HCT116 (cell line): ENCODE measurements at regions not wholly inside any gene's neighbourhood (a gene's known extent, or its start where the extent isn't known, plus 50 kb on each side); places are given as distances from the start of the nearest gene placed in this dataset.

Source experiments
- ATAC-seq: fragments of 200-7000 bp; cut with Tn5 transposase; 2 replicates; pipeline ENCODE4 v1.9.1; 2020; ENCODE audit warnings: mild to moderate bottlenecking, moderate library complexity
- BruUV-seq: library from RNA; stranded (reverse); fragments of 400-500 nt; replicated peaks from 2 replicates; lab custom pipeline; 2021; lab: Mats Ljungman, UMichigan
- CTCF ChIA-PET: fragments of 300-600 bp; sonication (Branson Sonifier 250); formaldehyde crosslinking; loops from one replicate; lab custom pipeline; 2021; ENCODE audit warnings: antibody characterized with exemption; lab: Charles Lee
- POLR2A ChIA-PET: fragments of 300-600, 350-600 bp; sonication (Branson Sonifier 250); formaldehyde crosslinking; loops from one replicate; lab custom pipeline; 2021; ENCODE audit warnings: antibody characterized with exemption; lab: Charles Lee
- RAD21 ChIA-PET, 2 experiments: fragments of 300-600 bp; sonication (Branson Sonifier 250); formaldehyde crosslinking; loops; one replicate each; lab custom pipeline; 2023; ENCODE audit warnings: low total read pairs in 2 of 2; ENCODE audit not compliant: uncharacterized antibody in 2 of 2, unreplicated experiment in 2 of 2, low non-redundant PET in 1 of 2; lab: Charles Lee
- DNase-seq: peaks from one replicate; pipeline ENCODE4 v3.0.0-alpha.2; 2010; ENCODE audit warnings: low read depth, low spot score
- H2AFZ ChIP-seq: fragments of 200-600 bp; shearing (Covaris generic), sonication (generic); 2 replicates; pipeline ENCODE4 v1.6.1; 2017; ENCODE audit warnings: low read depth, mixed run types, mixed read lengths, antibody characterized with exemption, low read length; ENCODE audit not compliant: poor library complexity, severe bottlenecking
- H3K27ac ChIP-seq: 2 replicates; pipeline ENCODE4 v1.5.1; 2012; ENCODE audit warnings: low read depth, low read length
- H3K27me3 ChIP-seq: fragments of 200-600 bp; sonication (generic); 2 replicates; pipeline ENCODE4 v1.6.1; 2016; ENCODE audit warnings: mixed run types, low read length, mixed read lengths; ENCODE audit not compliant: insufficient read depth
- H3K36me3 ChIP-seq, 2 experiments: fragments of 200-500 bp in 1 of 2; fragments of 200-600 bp in 1 of 2; sonication (Bioruptor generic) in 1 of 2; sonication (generic) in 1 of 2; 2 replicates each; pipeline versions ENCODE4 v1.5.1 to v1.6.1; 2014 to 2016; ENCODE audit warnings: low read length in 2 of 2, inconsistent platforms in 1 of 2, mixed read lengths in 1 of 2, mixed run types in 1 of 2; ENCODE audit not compliant: insufficient read depth in 2 of 2, control insufficient read depth in 1 of 2
- H3K4me1 ChIP-seq, 2 experiments: fragments of 200-600 bp in 1 of 2; sonication (generic) in 1 of 2; 2 replicates each; pipeline versions ENCODE4 v1.5.1 to v1.6.1; 2012 to 2017; ENCODE audit warnings: low read length in 2 of 2, inconsistent platforms in 1 of 2, mild to moderate bottlenecking in 1 of 2, mixed read lengths in 1 of 2, mixed run types in 1 of 2, moderate library complexity in 1 of 2; ENCODE audit not compliant: insufficient read depth in 2 of 2, control insufficient read depth in 1 of 2
- H3K4me2 ChIP-seq: fragments of 200-600 bp; sonication (generic); 2 replicates; pipeline ENCODE4 v1.6.1; 2017; ENCODE audit warnings: mixed run types, low read length, mixed read lengths
- H3K4me3 ChIP-seq, 2 experiments: fragments of 200-600 bp in 1 of 2; sonication (generic) in 1 of 2; replicated peaks in 1 of 2; 2 replicates each; pipeline ENCODE4 v1.5.1; 2011 to 2016; ENCODE audit warnings: low read length in 2 of 2, control low read depth in 1 of 2, low read depth in 1 of 2, mild to moderate bottlenecking in 1 of 2, mixed read lengths in 1 of 2, mixed run types in 1 of 2
- H3K79me2 ChIP-seq: fragments of 200-600 bp; sonication (generic); 2 replicates; pipeline ENCODE4 v1.6.1; 2017; ENCODE audit warnings: mild to moderate bottlenecking, mixed run types, low read length, moderate library complexity, mixed read lengths; ENCODE audit not compliant: insufficient read depth
- H3K9ac ChIP-seq: fragments of 200-600 bp; sonication (generic); 2 replicates; pipeline ENCODE4 v1.6.1; 2016; ENCODE audit warnings: low read length, mixed read lengths
- H3K9me2 ChIP-seq: fragments of 200-600 bp; sonication (generic), shearing (Covaris generic); 2 replicates; pipeline ENCODE4 v1.6.1; 2017; ENCODE audit warnings: mixed run types, mild to moderate bottlenecking, moderate library complexity; ENCODE audit not compliant: insufficient read depth
- H3K9me3 ChIP-seq, 2 experiments: fragments of 200-500 bp in 1 of 2; fragments of 200-600 bp in 1 of 2; sonication (Bioruptor generic) in 1 of 2; sonication (generic) in 1 of 2; 2 replicates each; pipeline ENCODE4 v1.6.1; 2014 to 2017; ENCODE audit warnings: low read length in 2 of 2, mixed read lengths in 2 of 2, inconsistent platforms in 1 of 2, low read depth in 1 of 2, mild to moderate bottlenecking in 1 of 2, mixed run types in 1 of 2, moderate library complexity in 1 of 2; ENCODE audit not compliant: control insufficient read depth in 1 of 2, insufficient read depth in 1 of 2
- H4K20me1 ChIP-seq: fragments of 200-600 bp; sonication (generic), shearing (Covaris generic); 2 replicates; pipeline ENCODE4 v1.6.1; 2017; ENCODE audit warnings: mixed run types, mild to moderate bottlenecking, moderate library complexity; ENCODE audit not compliant: insufficient read depth
- ATF3 ChIP-seq: IDR thresholded peaks from 2 replicates; pipeline ENCODE4 v1.6.1; 2012
- ELF1 ChIP-seq: IDR thresholded peaks from 2 replicates; pipeline ENCODE4 v1.6.1; 2012; ENCODE audit warnings: low read depth, borderline replicate concordance
- FOSL1 ChIP-seq: IDR thresholded peaks from 2 replicates; pipeline ENCODE4 v1.6.1; 2012; ENCODE audit warnings: low read depth
- MAX ChIP-seq: IDR thresholded peaks from 2 replicates; pipeline ENCODE4 v1.6.1; 2012
- POLR2AphosphoS5 ChIP-seq: IDR thresholded peaks from 2 replicates; pipeline ENCODE4 v1.6.1; 2011; ENCODE audit warnings: mild to moderate bottlenecking, low read depth, low read length, moderate library complexity
- REST ChIP-seq: IDR thresholded peaks from 2 replicates; pipeline ENCODE4 v1.6.1; 2012; ENCODE audit warnings: low read depth
- YY1 ChIP-seq: IDR thresholded peaks from 2 replicates; pipeline ENCODE4 v1.6.1; 2011; ENCODE audit warnings: low read length, low read depth, moderate library complexity, mild to moderate bottlenecking; ENCODE audit not compliant: insufficient replicate concordance; ENCODE audit errors: extremely low read depth
- ZFX ChIP-seq: fragments of 450-650 bp; IDR thresholded peaks from 2 replicates; pipeline ENCODE4 v1.6.1; 2017
- intact Hi-C: fragments of 100-400 bp; cut with micrococcal nuclease; formaldehyde crosslinking; loops from 2 replicates; pipeline ENCODE4 v1.10.0; 2022

- Histone ChIP-seq H3K9ac (no peak overlapping the region), H2AFZ (no peak overlapping the region), H4K20me1 (no peaks in the 10 kb centered on the region), H3K36me3 (no peaks in the 10 kb centered on the region), H3K4me2 (no peak overlapping the region), H3K9me2 (no peaks in the 10 kb centered on the region), H3K27ac (no peak overlapping the region), H3K9me3 (no peaks in the 10 kb centered on the region), H3K79me2 (no peaks in the 10 kb centered on the region), H3K4me3 (no peak overlapping the region), H3K4me1 (no peaks in the 10 kb centered on the region), H3K27me3 (peaks cover 18% of the 10 kb centered on the region)
- RAD21 ChIA-PET: no interaction called here
- intact Hi-C loops: no loop called here
- CTCF ChIA-PET: no interaction called here
- TF ChIP-seq YY1 (no peak), ELF1 (no peak), FOSL1 (no peak), ATF3 (no peak), REST (no peak), ZFX (no peak), MAX (no peak), POLR2AphosphoS5 (no peak)
- ATAC-seq (no peak), DNase-seq (no peak)
- no TSS peak for BruUV-seq
- POLR2A ChIA-PET: no interaction called here
Measured at GRCh38 chr2:122236925-122237324, 481.5 kb downstream of the TSN start.
